Neural progenitor cell (in vitro differentiated cells): ENCODE measurements at regions not wholly inside any gene's neighbourhood (a gene's known extent, or its start where the extent isn't known, plus 50 kb on each side); places are given as distances from the start of the nearest gene placed in this dataset.

Source experiments
- CTCF ChIP-seq: fragments of 200-600 bp; sonication (generic); IDR thresholded peaks from 2 replicates; pipeline ENCODE4 v1.5.1; 2017; ENCODE audit warnings: antibody characterized with exemption, mild to moderate bottlenecking
- EZH2phosphoT487 ChIP-seq: fragments of 200-600 bp; sonication (generic); IDR thresholded peaks from 2 replicates; pipeline ENCODE4 v1.6.1; 2017; ENCODE audit warnings: antibody characterized with exemption

- TF ChIP-seq CTCF (no peak), EZH2phosphoT487 (no peak)
These were observed 228.5 kb downstream of the TM9SF2 start for GRCh38 chr13:99729745-99730144.
